ENCODE measurements at regions not wholly inside any gene's neighbourhood (a gene's known extent, or its start where the extent isn't known, plus 50 kb on each side); places are given as distances from the start of the nearest gene placed in this dataset.

GRCh38 chr18:40695526-40695925, 1259.5 kb upstream of the PIK3C3 start:
- SMC1A ChIA-PET (ENCODE audit: uncharacterized antibody, unreplicated experiment) = interaction anchor here (0.6 kb wide), 1 partner anchor 12 kb away, joined by 3 read pairs; no protein-coding TSS in a partner anchor

More at GRCh38 chr18:40695526-40695925, 1259.5 kb upstream of the PIK3C3 start:
- DNase-seq (ENCODE audit: low read depth, low spot score) (no peak), FAIRE-seq (no peak), ATAC-seq (no peak)
- ChIA-PET CTCF (no interaction called here), RAD21 (ENCODE audit: unreplicated experiment) (no interaction called here), POLR2A (no interaction called here)
- BruUV-seq (replicated peaks) = no TSS peak
- H4K20me1 ChIP-seq (ENCODE audit: control insufficient read depth, insufficient read depth) = no peaks in the 10 kb centered on the region
- TF ChIP-seq SMARCA5 (IDR thresholded peaks at IDR 0.05) (no peak), HSF1 (IDR thresholded peaks at IDR 0.05; ENCODE audit: low read depth, low read length) (no peak), ATF2 (IDR thresholded peaks at IDR 0.05; ENCODE audit: low read length) (no peak), TARDBP (IDR thresholded peaks at IDR 0.05; ENCODE audit: borderline replicate concordance) (no peak), RELA (IDR thresholded peaks at IDR 0.05; ENCODE audit: borderline replicate concordance, partially characterized antibody) (no peak), BCL11A (IDR thresholded peaks at IDR 0.05; ENCODE audit: low read depth, low read length) (no peak), IRF4 (IDR thresholded peaks at IDR 0.05; ENCODE audit: low read depth, low read length) (no peak), BMI1 (IDR thresholded peaks at IDR 0.05; ENCODE audit: borderline replicate concordance) (no peak), ZBTB40 (IDR thresholded peaks at IDR 0.05; ENCODE audit: borderline replicate concordance) (no peak), CBX3 (IDR thresholded peaks at IDR 0.05; ENCODE audit: borderline replicate concordance, low read depth) (no peak), JUNB (IDR thresholded peaks at IDR 0.05) (no peak), WRNIP1 (IDR thresholded peaks at IDR 0.05; ENCODE audit: borderline replicate concordance, low read depth, low read length) (no peak), TCF12 (IDR thresholded peaks at IDR 0.05; ENCODE audit: low read depth, low read length) (no peak), PBX3 (IDR thresholded peaks at IDR 0.05; ENCODE audit: insufficient replicate concordance, low read depth, low read length) (no peak), BRCA1 (IDR thresholded peaks at IDR 0.05; ENCODE audit: low read depth, low read length) (no peak), RBBP5 (conservative IDR thresholded peaks at IDR 0.05) (no peak)
- no peaks in the 10 kb centered on the region for H3K4me1 ChIP-seq (ENCODE audit: control insufficient read depth, insufficient read depth, low read length)
- no peak overlapping the region for H2AFZ ChIP-seq (ENCODE audit: control insufficient read depth, low read depth, low read length)
- 0% methylated on average over 1 of the region's 1 CpG for WGBS (ENCODE audit: insufficient coverage, insufficient replicate concordance, low lambda C conversion rate, missing lambda C conversion rate)
- intact Hi-C loops (cut with micrococcal nuclease; ENCODE audit: unreplicated experiment) = no loop called here
- H3K4me2 ChIP-seq (ENCODE audit: control insufficient read depth, insufficient read depth) = no peak overlapping the region
- H3K27me3 ChIP-seq (replicated peaks in 1 of 2; ENCODE audit: control insufficient read depth in 2 of 2, insufficient read depth in 2 of 2, low read length in 1 of 2) = no peaks in the 10 kb centered on the region
- H3K27ac ChIP-seq (ENCODE audit: control insufficient read depth, insufficient read depth) = no peak overlapping the region
- H3K9ac ChIP-seq (ENCODE audit: control insufficient read depth, insufficient read depth, low read length) = no peak overlapping the region
- H3K9me3 ChIP-seq (replicated peaks; ENCODE audit: control insufficient read depth, insufficient read depth, low read length) = no peaks in the 10 kb centered on the region
- H3K4me3 ChIP-seq = no peak overlapping the region
- no peaks in the 10 kb centered on the region for H3K79me2 ChIP-seq (ENCODE audit: control insufficient read depth, insufficient read depth, low read length)
- in situ Hi-C loops (cut with MboI) = no loop called here
- H3K36me3 ChIP-seq (ENCODE audit: control insufficient read depth in 2 of 2, insufficient read depth in 2 of 2, low read length in 1 of 2) = no peaks in the 10 kb centered on the region

Data from GM12878 (cell line).